SK-N-SH treated with all-trans-retinoic acid at 6 μM for 48 hours (cell line): ENCODE measurements at regions not wholly inside any gene's neighbourhood (a gene's known extent, or its start where the extent isn't known, plus 50 kb on each side); places are given as distances from the start of the nearest gene placed in this dataset.

ENCODE experiments used
- CREB5 ChIP-seq: fragments of 250-450 bp; sonication (Bioruptor Pico); IDR thresholded peaks from 2 replicates; pipeline ENCODE4 v1.5.1; 2020; ENCODE audit warnings: low read depth, mild to moderate bottlenecking, moderate library complexity
- ESRRG ChIP-seq: fragments of 250-450 bp; sonication (Bioruptor Pico); IDR thresholded peaks from 2 replicates; pipeline ENCODE4 v1.6.1; 2021; ENCODE audit warnings: mild to moderate bottlenecking
- PATZ1 ChIP-seq: fragments of 250-450 bp; sonication (Bioruptor Pico); IDR thresholded peaks from 2 replicates; pipeline ENCODE4 v1.8.0; 2020; ENCODE audit warnings: mild to moderate bottlenecking, moderate library complexity, borderline replicate concordance
- PPARA ChIP-seq: fragments of 250-450 bp; sonication (Bioruptor Pico); IDR thresholded peaks from 2 replicates; pipeline ENCODE4 v1.5.0; 2020; ENCODE audit warnings: mild to moderate bottlenecking, borderline replicate concordance
- RARB ChIP-seq: fragments of 250-450 bp; sonication (Bioruptor Pico); IDR thresholded peaks from 2 replicates; pipeline ENCODE4 v1.8.0; 2021; ENCODE audit warnings: mild to moderate bottlenecking, moderate library complexity
- SNAI2 ChIP-seq: fragments of 250-450 bp; sonication (Bioruptor Pico); IDR thresholded peaks from 2 replicates; pipeline ENCODE4 v1.5.0; 2020; ENCODE audit warnings: mild to moderate bottlenecking, moderate library complexity
- ZFP30 ChIP-seq: fragments of 450-650 bp; formaldehyde crosslinking; IDR thresholded peaks from 2 replicates; pipeline ENCODE4 v1.5.0; 2022; ENCODE audit warnings: mild to moderate bottlenecking, moderate library complexity

GRCh38 chr12:73465106-73465505 lies 1072.5 kb upstream of the ATXN7L3B start:
- no peak for TF ChIP-seq CREB5
- TF ChIP-seq ZFP30 = no peak
- TF ChIP-seq PPARA = no peak
- TF ChIP-seq PATZ1 = no peak
- TF ChIP-seq ESRRG (CRISPR knock-in tag) = no peak
- no peak for TF ChIP-seq SNAI2 (CRISPR knock-in tag)
- TF ChIP-seq RARB (CRISPR knock-in tag) = no peak
